ENCODE measurements at regions not wholly inside any gene's neighbourhood (a gene's known extent, or its start where the extent isn't known, plus 50 kb on each side); places are given as distances from the start of the nearest gene placed in this dataset.

DNA sequence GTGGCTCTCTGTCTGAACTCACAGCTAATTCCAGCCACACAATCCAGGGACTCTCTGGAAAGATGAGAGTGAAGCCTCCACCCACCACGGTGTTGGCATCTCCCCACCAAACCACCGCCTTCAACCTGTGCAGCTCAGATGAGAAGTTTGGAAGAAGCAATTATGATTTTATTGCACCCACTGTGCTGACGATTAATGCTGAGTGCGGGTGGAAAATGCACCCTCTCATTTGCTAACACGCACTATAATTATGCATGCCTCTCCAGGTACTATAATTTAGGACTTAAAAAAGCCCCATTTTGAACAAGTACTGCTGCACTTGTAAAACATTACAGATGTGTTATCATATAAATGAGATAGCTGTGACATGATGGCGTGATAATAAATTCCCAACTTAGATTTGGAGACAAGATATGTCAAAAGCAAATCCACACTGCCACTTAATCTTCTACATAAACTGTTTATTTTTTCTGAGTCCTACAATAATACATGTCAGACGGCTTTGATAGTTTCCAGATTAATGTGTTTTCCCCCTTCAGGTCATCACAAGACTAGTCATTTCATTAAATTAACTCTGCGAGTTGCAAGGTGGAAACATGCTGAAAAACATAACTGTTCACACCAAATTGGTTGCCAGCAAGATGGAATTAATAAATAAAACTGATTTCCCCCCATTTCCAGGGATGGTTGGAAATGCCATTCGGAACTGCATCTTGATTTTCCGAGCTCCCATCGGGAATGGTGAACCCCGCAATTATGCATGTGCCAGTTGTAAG, 466.5 kb upstream of the MAF start:
- TF ChIP-seq CTCF (IDR thresholded peaks at IDR 0.05) (no peak), POLR2A (IDR thresholded peaks at IDR 0.05) (no peak)
